SHP77 (cell line): ENCODE measurements at regions not wholly inside any gene's neighbourhood (a gene's known extent, or its start where the extent isn't known, plus 50 kb on each side); places are given as distances from the start of the nearest gene placed in this dataset.
A peak's percentile ranks its signal among the peaks of the same experiment; 100 is the strongest.

Experiments
- DNase-seq, 2 experiments: peaks; one replicate each; lab custom pipeline; 2025; lab: John Stamatoyannopoulos, UW

GRCh38 chr2:6744038-6744437 is 121.7 kb downstream of the CMPK2 start:
- DNase-seq: no peak

- no peak for DNase-seq
Observed at GRCh38 chr2:6747433-6747832, 118.3 kb downstream of the CMPK2 start.

DNA sequence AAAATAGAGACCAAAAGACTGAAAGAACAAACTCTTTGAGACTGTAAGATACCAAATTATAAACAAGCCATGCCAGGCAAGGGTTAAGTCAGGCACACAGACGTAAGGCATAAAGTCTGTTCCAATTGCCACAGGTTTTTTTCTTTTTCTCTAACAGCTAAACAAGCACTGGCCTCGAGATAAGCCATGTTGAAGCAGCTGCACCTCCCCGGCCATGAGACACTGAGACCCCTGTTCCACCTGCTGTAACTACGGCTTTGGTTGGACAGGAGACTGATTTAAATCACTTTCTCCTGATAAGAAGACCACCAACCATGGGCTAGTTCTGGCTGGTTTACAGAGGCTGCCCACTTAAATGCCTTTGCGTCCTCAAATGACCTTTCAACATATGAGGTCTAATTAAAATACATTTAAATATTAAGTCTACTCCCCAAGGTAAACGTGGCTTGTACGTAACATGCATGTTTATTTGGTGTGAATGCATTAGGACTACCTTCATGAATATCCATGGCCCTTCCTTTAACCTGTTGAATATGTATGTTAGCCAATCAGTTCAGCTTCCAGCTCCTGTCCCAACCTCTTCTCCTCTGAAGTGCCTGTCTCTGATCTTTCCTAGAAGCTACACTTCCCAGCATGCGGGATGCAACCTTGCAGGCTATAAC is 117.2 kb downstream of the CMPK2 start:
- peak in 1 of 2 experiments; percentile 20 for DNase-seq

GRCh38 chr2:6749962-6750361 is 115.7 kb downstream of the CMPK2 start:
- no peak for DNase-seq

DNA sequence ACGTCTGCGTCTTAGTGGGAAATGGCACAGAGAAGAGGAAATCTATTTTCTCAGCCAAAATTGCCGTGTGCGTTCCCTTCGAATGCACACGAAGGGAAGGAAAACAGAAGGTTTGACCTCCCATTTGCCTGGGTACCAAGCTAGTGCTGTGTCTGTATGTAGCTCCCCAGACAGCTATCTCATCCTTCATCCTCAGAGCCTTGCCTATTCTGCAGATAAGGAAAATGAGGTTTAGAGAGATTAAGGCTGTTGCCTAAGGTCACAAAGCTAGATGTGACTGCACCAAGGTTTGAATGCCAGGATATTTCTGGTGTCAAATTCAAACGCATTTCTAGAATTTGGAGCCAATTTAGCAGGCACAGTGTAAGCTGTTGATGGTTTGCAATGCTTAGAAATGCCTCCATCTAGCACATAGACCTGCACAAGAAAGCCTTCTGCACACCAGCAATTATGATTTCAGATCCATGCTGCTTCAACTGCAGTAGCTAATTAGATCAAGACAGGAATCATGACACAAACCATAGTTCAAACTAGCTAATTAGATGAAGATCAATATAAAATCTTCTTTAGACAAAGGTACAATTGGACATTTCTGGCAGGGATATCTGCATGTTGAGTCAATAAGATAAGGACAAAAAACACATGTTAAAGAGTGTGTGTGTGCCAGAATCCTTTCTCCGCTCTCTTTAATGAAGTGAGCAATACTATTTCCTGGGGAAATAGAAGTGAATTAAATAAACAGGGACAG is 115.1 kb downstream of the CMPK2 start:
- DNase-seq: no peak

DNA sequence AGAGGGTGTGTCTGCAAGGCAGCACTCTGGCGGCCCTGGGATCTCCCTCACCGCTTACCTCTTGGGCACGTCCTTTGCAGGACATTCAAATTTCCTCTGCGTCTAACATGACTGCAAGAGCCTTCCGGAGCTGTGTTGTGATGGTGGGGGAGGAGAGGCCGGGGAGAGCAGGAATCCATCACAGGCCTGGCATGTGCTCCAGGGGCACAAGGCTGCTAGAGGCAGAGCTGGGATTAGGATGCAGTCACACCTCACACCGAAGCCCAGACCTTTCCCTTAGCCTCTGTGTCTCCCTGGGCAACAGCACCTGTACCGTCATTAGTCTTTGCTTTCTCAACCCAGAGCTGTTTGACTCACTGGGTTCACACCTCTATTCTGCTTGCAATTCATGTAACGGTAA is 111.3 kb downstream of the CMPK2 start:
- DNase-seq: no peak

- no peak for DNase-seq
Observed at GRCh38 chr2:6755456-6755855, 110.3 kb downstream of the CMPK2 start.

DNA sequence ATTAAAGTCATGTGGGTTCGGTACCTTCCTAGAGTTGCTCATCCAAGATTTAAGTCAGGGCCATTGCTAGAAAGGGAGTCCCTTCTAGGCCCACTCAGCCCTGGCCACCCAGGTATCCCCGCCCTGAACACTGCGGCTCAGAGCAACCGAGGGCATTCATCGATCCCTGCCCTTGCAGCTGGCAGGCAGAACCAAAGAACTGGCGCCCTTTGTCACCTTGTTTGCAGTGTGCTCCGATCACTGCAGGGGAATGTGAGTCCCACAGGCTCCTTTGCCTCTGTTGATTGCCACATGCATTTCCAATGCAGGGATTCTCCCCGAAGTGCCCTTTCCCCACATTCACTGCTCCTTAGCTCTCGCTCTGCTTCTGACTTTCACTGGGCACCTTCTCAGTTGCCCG is 108.5 kb downstream of the CMPK2 start:
- no peak for DNase-seq

GRCh38 chr2:6759689-6760088 is 106.0 kb downstream of the CMPK2 start:
- DNase-seq: no peak

- DNase-seq: no peak
Observed at GRCh38 chr2:6760132-6760531, 105.6 kb downstream of the CMPK2 start.

GRCh38 chr2:6764968-6765723 is 100.6 kb downstream of the CMPK2 start:
- peak; percentile 67 to 78 for DNase-seq

- no peak for DNase-seq
Observed at GRCh38 chr2:6769346-6769745, 96.4 kb downstream of the CMPK2 start.

DNA sequence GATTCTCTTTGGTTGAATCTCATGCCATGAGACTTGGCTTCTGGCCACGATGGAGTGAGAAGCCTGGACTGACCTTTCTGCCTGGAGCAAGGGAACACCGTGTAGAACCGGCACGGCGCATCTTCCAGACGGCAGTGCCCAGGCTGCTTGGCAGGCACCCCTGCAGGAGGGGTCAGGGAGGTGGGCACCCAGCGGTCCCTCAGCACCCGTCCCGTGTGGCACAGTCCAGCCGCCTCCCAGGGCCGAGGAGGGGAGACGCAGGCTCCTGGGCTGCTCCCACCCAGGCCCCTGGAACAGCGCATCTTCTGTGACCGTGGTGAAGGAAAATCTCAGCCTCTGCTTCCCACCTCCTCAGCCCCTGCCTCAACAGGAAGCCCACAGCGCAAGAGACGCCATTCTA is 95.7 kb downstream of the CMPK2 start:
- no peak for DNase-seq

- DNase-seq: peak; percentile 56 to 67
Observed at GRCh38 chr2:6771634-6772611, 93.8 kb downstream of the CMPK2 start.

- peak; percentile 75 to 76 for DNase-seq
Observed at GRCh38 chr2:6773007-6773693, 92.6 kb downstream of the CMPK2 start.

DNA sequence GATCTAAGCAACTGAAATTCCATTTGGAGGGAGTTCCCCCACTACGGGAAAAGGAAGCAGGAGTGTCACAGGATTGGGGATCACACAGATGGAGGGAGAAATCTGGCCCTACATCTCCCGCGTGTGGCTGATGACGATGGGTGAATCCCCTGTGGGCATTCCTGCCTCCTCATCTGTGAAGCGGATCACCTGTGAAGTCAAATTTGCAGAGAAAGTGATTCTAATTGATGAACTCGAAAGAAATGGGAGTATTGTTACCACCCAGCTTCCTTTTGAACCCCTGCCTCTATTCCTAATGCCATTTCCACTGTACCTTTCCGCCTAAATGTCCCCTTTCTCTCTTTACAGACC is 92.0 kb downstream of the CMPK2 start:
- DNase-seq: no peak

DNA sequence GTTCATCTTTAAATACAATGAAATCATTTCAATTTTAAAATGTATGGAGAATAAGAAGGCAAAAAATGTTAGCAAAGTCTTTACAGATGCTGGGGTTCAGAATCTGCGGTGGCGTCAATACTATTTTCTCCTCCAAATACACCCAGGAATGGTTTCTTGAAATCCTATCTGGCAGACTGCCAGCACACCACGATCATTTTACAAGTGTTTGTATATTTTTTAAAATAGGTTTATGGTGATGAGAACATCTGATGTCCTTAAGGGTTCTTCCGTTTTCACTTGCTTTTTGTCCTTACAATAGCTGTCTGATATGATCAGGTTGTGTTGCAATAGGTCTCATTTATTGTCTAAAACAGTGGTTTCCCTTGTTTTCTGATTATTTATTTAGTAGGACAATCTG is 89.6 kb downstream of the CMPK2 start:
- DNase-seq: no peak

DNA sequence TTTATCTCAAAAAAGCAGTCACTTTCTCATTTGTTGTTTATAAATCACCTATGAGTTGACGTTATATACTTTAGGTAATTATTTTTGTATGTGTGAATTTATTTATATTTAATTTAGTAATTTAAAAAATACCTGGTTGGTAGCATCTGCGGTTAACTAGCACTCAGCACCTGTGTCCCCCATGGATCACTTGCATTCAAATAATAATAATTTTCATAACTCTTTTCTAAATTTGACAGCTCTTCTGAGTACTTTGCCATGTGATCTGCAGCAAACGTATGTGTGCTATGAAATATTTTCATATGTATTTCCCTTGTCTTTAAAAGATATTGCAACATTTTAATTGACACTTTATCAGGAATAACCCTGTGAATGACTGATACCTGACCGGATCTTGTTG is 88.1 kb downstream of the CMPK2 start:
- DNase-seq: no peak

GRCh38 chr2:6780765-6781274 is 84.9 kb downstream of the CMPK2 start:
- peak; percentile 85 to 94 for DNase-seq

DNA sequence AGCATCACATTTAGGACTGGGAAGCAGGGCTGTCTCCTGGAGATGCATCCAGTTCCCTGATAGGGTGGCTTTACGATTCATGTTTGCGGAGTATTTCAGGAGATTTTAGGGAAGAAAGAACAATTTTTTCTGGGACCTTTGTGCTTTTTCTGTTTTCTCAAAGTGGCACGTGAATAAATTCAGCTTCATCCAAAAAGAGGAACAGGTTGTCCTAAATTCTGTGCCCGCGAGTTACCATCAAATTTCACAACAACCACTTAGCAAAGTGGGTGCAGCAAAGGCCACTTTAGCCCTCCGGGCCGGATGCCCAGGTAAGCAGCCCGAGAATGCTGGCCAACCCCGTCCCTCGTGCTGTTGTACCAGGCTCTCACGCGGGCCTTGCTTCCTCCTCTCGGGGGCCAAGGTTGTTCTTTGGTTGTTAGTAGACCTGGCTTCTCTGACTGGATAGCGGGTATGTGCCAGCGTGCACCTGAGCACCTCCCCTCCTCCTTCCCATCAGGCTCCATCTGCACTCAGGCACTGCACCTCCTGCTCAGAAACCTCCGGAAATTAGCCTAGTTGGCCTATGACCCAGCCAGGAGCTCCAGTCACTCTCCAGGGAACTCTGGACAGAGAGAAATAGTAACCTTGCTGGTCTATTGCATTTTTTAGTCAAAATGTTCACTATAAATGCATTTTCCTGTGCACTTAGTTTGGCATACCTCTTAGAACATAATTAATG is 83.0 kb downstream of the CMPK2 start:
- no peak for DNase-seq
